ENCODE measurements at regions not wholly inside any gene's neighbourhood (a gene's known extent, or its start where the extent isn't known, plus 50 kb on each side); places are given as distances from the start of the nearest gene placed in this dataset.

DNA sequence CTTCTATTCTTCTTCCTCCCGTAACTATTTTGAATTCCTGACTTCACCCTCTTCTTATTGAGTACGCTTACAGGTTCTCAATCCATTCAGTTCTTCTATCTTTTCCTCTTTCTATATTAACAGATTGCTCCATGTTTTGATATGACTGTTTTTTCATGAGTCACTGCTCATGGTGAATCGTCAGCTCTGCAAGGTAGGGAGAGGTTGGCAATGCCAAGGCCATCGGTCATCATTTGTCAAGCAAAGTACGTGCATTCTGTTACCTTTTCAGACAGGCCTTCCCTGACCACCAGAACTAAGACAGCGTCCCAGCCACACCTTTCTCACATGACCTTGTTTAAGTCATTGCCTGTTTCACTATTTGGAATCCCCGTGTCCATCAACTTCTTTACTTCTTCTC, 1001.9 kb upstream of the SORCS1 start:
- DNase-seq = no peak

DNA sequence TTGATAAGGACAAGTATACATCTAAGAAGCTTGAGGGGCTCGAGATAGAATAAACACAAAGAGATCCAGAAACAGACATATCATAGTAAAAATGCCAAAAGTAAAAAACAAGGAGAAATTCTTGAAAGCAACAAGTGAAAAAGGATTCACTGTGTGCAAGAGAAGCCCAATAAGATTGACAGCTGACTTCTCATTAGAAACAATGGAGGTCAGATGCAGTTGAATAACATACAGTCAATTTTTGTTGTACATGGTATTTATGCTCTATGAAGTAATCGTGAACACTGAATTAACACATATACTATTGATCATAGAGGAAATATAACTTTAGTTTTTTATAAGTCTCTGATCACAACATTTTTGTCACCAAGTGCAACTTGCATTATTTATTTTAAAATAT, 982.8 kb upstream of the SORCS1 start:
- no peak for DNase-seq

DNA sequence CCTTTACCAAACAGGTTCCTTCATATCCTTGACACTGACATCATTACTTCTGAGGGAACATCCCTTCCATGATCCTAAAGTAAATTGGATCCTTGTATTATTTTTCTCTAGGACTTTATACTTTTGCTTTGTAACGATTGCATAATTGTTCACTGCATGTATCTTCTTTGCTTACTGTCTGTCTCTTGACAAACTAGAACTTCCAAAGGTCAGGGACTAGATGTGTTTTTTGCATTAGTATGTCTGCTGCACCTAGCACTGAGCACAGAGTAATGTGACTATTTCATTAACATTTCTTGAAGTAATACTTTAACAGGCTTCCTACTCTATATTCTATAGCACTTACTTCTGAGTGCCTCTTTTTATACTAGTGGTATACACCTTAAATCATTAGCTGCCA, 976.6 kb upstream of the SORCS1 start:
- DNase-seq = no peak

DNA sequence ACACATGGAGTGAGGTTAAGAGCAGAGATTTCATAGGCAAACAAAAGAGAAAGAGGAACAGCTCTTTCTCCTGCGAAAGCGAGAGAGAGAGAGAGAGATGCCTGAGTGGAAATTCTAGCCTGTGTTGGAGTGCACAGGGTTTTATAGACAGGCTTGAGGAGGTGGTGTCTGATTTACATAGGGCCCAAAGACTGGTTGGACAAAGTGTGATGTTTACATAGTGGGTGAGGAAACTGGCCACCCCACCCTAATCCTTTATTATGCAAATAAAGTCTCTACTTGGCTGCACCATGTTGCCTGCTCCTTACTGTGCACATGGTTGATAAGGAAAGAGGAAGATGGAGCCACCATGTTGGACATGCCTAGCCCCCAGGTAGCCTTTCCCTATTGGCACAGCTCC, 967.8 kb upstream of the SORCS1 start:
- no peak for DNase-seq

- no peak for DNase-seq
These were observed 966.1 kb upstream of the SORCS1 start for GRCh38 chr10:108130575-108130974.

- DNase-seq = no peak
These were observed 947.7 kb upstream of the SORCS1 start for GRCh38 chr10:108112218-108112617.

DNA sequence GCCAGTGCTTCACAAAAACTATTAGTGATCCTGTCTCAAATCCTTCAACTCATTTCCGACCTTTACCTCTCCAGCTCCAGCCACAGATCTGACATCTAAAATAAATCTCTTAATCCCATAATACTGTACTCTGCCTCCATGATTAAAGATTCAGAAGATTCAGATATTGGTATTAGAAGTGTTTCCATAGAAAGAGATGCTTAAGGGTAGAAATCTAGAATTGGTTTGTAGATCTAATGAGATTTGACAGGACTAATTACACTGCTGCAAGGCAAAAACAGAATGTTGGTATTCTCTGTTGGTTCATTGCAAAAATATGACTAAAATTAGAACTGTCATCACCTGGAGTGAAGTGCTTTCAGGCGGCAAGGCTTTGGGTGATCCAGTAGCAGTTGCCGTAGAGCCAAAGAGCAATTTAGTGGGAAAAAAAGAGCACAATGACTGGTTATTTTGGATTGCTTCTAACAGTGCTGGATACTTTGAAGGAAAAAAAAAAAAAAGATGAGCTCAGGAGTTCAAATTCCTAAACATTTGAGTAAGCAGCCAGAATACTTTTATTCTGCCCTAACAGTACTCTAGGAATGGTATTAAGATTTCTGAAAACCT, 940.1 kb upstream of the SORCS1 start:
- no peak for DNase-seq

DNA sequence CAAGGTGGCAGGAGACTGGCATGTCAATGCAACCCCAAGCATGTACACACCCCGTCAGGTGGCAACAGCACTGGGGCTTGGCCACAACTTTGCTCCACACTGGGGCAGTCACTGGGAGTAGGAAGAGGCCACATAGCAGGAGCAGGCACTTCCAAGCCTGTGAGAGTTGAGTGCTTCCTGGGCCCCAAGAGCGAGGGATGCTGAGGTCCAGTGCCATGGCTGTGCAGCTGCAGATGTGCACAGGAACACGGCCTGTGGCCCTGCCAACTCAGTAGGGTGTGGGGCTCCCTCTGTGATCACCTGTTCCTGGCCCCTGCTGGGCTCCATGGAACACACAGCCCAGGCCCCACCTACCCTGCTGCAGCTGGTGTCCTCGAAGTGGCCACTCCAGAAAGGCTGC, 932.8 kb upstream of the SORCS1 start:
- DNase-seq = no peak

- no peak for DNase-seq
These were observed 931.7 kb upstream of the SORCS1 start for GRCh38 chr10:108095932-108096925.

GRCh38 chr10:108090476-108091215, 926.1 kb upstream of the SORCS1 start:
- no peak for DNase-seq

- no peak for DNase-seq
These were observed 922.0 kb upstream of the SORCS1 start for GRCh38 chr10:108086502-108086901.

GRCh38 chr10:108082596-108082995, 918.1 kb upstream of the SORCS1 start:
- DNase-seq = no peak

DNA sequence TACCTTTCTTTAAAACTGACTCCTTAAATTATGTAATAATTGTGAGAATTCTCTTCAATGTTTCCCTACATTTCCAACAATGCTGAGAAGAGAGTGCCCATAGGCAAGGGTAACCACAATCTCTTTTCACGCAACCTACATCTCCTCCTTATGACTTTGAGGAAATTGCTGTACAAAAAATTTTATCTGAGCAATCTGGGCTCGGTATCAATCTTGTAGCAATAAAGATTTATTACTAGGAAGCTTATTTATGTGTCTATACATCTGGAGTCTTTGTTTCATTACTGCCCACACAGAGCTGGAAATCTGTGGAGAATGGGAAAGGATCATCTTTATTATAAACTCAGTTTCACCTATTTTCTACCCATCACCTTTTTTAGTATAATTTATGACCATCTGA, 913.8 kb upstream of the SORCS1 start:
- no peak for DNase-seq

GRCh38 chr10:108072466-108072865, 908.0 kb upstream of the SORCS1 start:
- no peak for DNase-seq

- DNase-seq = no peak
These were observed 906.3 kb upstream of the SORCS1 start for GRCh38 chr10:108070789-108071188.

GRCh38 chr10:108069096-108069495, 904.6 kb upstream of the SORCS1 start:
- DNase-seq = no peak

- no peak for DNase-seq
These were observed 900.3 kb upstream of the SORCS1 start for GRCh38 chr10:108064746-108065260.

GRCh38 chr10:108060246-108060645, 895.7 kb upstream of the SORCS1 start:
- no peak for DNase-seq

- DNase-seq = no peak
These were observed 891.0 kb upstream of the SORCS1 start for GRCh38 chr10:108055506-108055905.

- DNase-seq = no peak
These were observed 888.5 kb upstream of the SORCS1 start for GRCh38 chr10:108052981-108053380.

DNA sequence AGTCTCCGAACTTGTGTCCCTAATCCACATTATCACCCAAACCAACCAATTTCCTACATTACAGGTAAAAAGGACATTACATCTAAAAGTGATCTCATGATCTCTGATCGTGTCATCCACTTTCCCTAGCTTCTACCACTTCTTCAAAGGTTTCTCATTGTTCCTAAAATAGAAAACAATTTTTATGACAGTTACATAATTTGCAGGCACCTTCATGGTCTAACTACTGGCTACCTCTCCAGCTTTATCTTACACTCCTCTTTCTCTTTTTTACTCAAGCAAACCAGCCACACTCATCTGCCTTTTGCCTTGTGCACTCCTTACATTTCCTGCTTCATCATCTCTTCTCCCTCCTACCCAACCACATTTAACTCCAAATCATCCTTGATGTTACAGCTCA, 886.7 kb upstream of the SORCS1 start:
- no peak for DNase-seq

DNA sequence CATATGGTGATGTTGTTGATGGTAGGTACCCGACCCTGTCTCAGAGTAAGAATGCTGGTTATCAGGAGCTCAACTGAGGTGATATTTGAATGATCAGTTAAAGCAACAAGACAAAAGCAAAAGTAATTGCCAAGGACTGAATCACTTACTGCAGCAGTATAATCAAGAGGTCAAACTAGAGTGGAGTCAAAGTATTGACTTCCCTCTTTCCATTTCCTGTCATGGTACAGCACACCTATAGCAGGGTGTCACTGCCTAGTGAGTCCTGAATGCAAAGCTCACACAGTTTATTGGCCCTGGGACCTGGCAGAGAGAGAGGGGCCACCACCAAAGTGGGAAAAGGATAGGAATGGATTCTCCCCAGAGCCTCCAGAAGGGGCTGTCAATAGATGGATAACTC, 886.1 kb upstream of the SORCS1 start:
- no peak for DNase-seq

DNA sequence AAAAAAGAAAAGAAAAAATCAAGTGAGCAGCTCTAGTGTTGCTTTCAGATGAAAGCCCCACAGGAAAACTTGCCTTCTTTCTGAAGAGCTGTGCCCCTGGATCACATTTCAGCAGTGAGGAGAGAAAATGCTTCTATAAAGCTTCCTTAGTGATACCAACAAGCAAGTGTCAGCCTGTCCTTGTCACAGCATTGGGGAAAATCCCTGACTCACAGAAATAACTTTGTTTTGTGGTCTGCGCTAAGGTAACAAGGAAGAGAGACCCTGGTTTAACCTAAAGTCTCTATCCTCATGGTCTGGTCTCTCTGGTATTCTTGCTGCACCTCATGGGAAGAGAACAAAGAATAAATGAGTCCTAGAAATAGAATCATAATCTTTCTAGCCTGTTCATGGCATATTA, 885.2 kb upstream of the SORCS1 start:
- no peak for DNase-seq

Data from NCI-H1417 (cell line).